Femur (tissue), 1 donor: ENCODE measurements at regions not wholly inside any gene's neighbourhood (a gene's known extent, or its start where the extent isn't known, plus 50 kb on each side); places are given as distances from the start of the nearest gene placed in this dataset.

Source experiments
- DNase-seq: peaks from one replicate; pipeline ENCODE4 v3.0.0-alpha.2; 2017

DNA sequence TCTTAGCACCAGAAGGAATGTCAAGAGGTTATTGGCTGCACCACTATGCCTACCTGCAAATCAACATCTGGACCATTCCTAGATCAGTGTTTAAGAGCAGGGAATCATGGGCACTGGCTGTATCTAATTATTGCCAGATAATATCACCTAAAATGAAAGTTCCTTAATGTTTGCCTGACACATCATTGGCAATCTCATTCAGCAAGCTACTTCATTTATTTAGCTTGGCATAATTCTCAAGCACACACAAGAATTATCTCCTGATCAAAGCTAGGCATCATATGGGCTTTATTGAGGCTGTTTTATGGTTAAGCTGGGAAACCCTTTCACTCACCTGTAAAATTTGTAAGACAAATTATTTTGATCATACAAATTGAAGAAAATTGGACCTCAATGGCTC is 581.7 kb downstream of the INHBA start:
- no peak for DNase-seq

DNA sequence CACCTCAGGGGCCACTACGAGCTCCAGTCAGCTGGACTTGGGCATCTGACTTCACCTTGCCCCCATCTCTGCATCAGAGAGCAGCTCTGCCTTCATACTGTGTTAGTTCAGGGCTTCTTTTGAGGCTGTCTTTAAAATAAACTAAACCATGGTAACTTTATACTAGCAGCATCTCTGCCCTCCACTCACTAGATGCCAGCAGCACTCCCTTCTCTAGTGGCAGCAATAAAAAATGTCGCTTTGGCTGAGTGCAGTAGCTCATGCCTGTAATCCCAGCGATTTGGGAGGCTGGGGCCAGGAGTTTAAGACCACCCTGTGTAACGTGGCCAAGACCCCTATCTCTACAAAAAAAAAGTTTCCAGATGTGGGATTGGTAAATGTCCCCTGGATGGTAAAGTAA is 584.4 kb downstream of the INHBA start:
- no peak for DNase-seq

DNA sequence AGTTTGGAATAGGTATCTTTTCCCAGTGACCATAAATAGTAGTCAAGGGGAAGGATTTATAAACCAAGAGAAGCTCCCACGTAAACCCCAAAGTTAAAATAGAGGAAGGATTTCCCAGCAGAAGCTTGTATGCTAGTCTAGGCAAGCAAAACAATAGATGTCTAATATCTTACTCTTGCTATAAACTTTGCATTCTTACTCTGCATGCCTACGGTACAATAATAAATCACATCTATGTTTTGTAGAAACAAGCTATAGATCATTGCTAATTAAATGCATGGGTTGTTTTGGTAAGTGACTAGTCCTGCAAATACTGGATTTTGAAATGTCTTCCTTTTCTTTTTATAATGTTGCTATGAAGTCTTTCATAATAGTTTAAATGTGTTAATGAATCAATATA is 585.5 kb downstream of the INHBA start:
- no peak for DNase-seq

DNA sequence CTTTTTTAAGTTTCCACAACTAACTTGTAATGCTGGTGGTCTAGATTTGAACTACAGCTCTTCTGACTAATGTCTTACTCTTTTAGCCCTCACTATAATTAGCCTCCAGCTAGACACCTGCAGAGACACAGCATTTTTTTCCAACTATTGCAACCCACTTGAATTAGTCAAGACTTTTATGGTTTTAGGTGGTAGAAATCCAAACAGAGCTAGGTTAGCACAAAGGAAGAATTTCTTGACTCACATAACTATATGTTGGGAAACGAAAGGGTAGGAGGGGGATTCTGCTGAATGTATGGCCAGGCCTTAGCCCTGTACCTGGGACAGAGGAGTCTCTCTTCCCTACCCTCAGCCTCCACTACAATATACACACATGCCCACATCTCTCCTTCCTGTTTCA is 586.1 kb downstream of the INHBA start:
- DNase-seq = no peak

DNA sequence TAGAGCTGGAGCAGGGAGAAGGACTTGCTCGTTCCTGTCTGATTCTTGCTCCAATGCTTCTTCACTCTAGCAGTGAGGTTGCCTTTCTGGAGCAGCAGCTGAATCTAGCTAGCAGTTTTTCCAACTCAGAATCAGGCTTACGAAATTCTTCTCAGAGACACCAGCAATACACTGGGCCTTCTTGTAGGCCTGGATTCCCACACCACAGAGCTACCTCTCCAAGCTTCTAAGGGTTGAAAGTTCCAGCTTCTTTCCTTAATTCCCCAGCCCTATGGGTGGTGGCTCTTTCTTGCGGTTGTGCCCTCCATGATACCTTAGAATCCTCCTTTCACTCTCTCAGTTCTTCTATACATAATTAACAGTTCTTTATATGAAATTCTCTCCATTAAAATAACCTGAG is 586.6 kb downstream of the INHBA start:
- no peak for DNase-seq

DNA sequence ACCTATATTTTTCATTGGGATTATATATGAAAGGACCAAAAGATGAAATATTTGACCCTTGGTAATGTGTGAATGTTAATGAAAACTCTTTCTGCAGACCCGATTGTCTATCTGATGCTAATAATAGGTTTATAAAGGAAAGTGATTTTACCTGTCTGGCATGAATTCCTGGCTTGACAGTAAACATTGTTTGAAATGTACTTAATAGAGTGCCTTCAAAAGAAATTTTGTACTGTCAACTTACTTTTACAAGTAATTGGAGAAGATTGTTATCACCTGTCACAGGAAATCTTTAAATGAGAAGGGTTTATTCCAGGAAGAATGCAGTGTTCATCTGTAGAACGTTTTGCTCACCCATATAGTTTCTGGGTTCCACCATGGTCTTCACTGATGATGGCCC is 588.2 kb downstream of the INHBA start:
- DNase-seq = no peak

DNA sequence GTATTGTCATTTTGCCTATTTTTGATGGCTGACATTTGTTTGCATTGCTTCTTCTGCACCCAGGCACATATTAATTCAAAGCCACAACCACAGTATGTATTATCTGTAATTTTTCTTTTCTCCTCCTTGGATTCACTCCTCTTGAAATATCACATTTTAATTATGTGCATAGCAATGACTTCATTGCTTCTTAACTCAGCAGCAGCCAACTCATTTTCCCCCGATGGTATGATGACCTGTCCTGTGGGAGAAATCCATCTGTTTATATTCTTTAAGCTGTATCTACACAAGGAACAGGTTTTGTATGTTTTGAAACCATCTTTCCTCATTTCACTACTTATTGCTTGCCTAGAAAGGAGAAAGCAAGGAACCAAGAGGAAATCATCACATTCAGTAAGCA is 588.8 kb downstream of the INHBA start:
- no peak for DNase-seq

DNA sequence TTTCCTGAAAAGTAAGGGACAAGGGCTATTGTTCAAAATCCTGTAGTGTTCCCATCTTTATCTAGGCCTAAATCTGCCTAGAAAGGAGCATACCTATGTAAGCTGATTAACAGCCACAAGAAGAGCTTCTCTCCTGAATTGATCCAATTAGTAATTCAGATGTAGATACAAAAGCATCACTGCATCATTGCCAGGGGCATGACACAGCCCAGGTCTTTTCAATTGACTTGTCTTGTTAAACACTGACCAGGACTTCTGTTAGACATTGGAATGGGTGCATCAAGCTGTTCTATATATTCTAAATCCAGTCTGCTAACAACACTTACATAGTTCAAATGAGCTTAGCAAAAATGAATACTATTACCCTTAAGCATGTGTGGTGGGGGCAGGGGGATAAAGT is 589.2 kb downstream of the INHBA start:
- no peak for DNase-seq

DNA sequence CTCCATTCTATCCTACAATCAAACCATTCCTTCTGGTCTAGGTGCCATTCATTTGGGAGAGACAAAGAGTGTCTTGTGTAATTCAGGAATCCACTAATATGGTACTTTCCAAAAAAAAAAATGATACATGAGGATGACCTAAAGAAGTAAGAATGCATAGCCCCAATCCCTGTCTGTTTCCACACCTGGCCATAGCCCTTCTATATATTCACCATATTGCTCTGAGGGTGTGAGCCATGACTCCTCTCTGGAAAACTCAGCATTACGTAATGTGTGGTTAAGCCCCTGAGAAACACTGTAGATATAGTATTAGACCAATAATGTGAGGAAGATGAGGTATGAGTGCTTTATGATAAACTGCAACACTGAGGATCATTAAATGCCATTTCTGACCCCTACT is 592.7 kb downstream of the INHBA start:
- no peak for DNase-seq

DNA sequence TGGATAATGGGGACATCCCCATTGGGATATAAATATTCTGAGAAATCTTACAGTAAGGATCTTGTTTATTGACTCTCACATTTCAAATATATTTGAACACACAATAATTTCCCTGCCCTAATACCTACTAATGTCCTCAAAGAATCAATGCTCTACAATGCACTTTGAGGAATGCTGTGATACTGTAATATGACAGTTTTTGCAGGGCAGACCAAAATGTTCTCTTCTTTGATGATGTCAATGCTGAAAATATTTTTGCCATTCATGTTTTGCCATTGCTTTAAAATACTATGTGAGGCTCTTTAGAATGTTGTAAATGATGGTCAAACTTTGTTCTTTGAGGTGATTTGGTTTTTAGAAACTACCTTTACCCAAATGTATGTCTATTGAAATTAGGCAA is 594.1 kb downstream of the INHBA start:
- no peak for DNase-seq

DNA sequence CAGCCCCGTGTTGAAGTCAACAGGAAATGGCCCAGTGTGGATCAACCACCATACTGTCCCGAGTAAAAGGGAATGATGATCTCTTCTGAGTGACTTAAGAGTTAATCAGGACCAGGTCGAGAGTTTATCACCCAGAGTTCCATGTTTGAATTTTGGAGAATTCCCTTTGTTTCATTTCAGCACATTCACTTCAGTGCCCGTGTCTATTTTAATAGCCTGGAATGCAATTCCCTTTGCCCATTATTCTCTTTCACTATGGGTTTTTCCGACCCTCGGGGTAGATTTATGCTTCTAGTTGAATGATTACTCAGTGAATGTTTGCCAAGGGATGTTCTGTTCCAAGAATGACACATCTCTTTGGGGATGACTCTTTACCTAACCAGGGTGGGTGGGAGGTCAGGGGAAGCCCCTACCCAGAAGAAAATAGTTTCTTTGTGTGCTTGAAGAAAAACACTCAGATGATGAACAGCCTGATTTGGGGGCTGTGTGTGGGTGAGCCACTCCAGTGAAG is 594.9 kb downstream of the INHBA start:
- no peak for DNase-seq

DNA sequence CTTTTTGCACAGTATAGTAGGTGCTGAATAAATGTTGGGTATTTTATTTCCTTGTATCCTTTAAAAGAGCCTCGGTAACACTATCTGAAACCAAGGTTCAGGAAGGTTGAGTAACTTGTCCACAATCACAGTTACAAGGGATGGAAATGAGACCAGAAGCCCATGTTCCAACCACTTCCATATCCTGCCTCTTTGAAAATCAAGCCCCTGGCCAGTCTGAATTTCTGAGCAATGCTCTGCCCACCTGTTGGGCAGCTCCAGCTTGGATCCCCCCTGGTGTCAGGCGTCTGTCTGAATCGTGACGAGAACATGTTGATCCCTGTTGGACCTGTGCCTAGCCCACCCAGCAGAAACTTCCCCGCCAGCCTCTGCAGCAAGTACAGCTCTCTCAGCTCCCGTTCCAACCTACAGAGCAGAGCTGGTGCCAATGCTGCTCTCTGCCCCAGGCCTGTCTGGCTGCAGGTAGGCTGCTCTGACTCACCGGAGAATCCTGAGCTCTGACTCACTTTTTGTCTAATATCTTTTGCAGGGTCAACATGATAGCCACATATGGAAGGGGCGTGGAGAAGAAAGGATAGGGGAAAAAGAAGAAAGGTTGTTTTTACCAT is 595.5 kb downstream of the INHBA start:
- peak; percentile 44 for DNase-seq

DNA sequence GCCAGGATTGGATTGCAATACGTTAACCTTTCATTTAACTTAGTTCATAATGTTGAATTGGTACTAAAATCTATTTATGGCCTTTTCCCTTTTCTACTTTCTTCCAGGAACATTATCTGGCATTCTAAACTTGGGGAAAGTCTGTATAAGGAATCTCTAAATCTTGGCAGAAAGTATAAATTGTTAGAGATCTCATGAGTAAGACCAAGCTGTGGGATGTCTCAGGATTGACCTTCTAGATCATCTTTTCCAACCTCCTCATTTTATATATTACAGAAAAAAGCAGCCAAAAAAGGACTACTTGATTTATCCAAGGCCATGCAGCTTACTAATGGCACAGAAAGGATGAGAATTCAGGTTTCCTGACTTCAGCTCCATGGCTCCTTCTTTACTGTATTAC is 598.3 kb downstream of the INHBA start:
- DNase-seq = no peak

DNA sequence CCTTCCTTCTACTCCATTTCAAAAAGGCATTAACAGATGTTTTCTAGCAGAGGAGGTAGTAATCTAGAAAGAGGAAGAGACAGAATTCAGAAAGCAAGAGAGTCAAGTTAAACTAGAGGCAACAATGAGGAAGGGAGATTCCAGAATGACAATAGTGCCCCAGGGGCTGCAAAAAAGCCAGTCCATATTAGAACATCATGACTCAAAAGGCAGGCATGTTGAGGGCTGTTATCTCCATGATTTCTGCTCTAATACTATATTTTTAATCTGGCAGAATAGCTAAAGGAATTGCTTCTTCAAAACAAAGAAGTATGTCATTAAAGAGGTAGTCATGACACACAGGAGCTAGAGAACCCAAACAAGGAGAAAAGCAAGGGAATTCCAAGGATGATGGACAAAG is 599.6 kb downstream of the INHBA start:
- DNase-seq = no peak

DNA sequence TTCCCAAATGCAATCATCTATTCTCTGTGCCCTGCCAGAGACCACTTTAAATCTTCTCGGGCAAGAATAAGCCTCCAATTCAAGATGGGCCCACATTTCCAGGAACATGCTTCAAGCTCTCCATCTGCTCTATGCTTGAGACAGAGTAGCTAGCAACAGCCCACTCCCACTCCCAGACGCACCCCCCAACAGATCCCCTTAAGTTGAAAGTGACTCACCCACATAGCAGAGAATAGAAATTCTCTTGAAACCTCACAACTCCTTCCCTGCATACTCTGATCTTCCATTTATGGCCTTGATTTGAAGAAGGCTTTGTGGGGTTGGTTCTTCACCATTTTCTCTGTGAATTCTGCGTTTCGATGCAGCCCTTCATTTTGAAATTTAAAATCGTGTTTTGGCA is 604.0 kb downstream of the INHBA start:
- DNase-seq = no peak

DNA sequence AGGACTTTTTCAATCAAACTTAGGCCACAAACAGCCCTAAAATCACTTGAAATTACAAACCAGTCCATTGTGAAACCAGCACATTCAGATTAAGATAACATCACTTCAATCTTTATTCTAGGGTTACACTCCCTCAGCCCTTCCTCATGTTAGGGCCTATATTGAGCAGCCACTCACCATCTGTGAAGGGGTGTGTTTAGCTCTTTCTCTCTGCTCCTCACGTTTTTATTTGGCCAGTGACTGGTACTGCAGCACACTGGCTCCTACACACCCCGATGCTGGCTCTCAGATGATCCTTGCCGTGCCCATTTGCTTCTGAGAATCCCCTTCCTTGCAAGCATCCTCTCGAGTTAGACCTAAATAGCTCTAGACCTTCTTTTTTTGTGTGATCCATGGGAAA is 604.5 kb downstream of the INHBA start:
- no peak for DNase-seq

DNA sequence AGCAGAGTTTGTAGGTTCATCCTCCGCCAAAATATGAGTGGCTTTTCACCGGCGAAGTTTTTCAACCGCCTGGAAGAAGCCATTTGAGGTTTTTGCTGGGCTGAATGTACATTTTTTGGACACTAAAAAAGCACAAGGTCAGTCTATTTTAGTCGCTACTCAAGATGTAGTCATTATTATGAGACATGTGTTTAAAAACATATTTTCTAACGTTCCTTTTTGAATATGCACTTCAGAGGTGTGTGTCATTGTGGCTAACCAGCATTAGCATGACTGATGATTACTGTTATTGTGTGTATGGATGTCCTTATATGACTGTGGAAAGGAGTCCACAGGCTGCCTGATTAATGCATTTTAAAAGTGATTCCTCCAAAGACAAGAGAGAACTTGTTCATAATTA is 605.4 kb downstream of the INHBA start:
- no peak for DNase-seq

DNA sequence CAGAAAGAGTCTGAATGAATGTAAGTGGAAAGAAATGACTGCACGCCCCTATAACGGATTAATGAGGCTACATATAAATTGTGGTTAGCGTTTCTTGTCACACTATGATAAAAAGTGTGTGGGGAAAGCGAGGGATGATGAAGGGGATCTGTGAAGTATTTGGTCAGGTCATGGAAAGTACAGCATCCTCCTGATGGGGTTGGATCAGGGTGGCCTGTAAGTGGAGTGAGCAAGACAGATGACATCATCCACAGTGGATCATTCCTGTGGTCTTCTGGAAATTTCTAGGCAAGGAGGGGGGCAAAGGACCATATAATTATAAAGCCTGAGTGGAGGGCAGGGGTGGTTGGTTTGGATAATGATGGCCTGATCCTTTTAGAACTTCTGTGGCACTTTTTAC is 606.0 kb downstream of the INHBA start:
- DNase-seq = no peak

DNA sequence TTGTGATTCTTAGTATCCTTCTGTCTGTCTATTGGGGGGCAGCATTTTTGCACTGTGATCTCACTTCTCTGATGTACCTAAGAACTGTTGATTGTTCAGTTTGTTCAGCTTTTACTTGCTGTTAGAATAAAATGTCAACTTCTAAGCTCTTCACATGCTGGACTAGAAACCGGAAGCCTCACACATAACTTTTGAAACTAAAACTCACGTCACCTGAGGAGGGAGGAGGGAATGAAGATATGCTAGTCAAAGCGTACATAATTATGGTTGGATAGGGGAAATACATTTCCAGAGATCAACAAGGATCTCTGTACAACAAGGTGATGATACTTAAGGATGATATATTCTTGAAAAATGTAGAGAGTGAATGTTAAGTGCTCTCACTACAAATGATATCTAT is 609.7 kb downstream of the INHBA start:
- no peak for DNase-seq

DNA sequence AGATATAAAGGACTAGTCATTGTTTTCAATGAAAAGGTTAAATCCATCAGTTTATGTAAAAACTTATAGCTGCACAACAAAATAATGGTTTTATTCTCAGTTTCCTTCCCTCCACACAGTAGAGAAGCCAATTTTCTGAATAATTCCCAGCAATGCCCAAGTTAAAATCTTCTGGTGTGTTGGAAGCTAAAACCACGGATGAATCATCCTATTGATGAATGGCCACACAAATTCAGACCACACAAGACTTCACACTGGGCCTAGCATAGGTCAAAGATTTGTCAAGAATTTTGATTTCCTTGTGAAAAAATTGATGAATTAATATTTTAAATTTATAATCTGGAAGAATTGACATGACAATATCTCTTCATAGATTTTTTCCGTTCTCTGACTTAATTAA is 617.6 kb downstream of the INHBA start:
- no peak for DNase-seq

DNA sequence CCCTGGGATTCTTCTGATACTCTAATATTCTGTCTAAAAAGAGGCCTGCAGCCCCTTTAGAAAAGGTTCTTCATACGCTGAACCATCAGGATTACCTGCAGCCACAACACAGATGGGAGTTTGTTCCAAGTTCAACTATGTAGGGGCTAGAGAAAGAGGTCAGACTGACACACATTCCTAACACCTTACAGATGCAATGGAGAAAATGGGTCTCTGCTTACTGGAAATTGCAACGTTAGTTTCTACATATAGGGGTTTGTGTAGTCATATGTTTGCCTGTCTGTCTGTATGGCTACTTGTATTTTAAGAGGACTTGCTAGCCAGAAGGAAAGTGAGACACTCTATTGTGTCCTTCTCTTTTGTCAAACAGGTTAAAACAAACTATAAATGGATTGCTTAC is 618.5 kb downstream of the INHBA start:
- no peak for DNase-seq

DNA sequence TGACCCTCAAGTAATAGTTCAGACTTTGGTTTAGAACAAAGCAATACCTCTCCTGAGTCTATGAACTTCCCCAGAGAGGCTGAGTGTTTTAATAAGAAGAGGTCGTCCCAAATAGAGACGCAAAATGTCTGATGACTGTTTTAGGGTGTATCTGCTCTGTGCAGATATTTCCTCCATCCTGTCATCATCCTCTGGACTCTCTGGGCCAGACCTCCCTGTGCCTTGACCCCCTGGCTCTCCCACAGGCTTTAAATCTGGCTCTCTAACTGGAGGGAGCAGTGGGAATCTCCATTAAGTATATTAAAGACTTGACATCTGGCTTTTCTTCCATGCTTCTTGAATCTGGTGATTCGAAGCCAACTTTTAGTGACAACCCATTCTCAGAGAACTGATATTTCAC is 633.3 kb downstream of the INHBA start:
- DNase-seq = no peak

DNA sequence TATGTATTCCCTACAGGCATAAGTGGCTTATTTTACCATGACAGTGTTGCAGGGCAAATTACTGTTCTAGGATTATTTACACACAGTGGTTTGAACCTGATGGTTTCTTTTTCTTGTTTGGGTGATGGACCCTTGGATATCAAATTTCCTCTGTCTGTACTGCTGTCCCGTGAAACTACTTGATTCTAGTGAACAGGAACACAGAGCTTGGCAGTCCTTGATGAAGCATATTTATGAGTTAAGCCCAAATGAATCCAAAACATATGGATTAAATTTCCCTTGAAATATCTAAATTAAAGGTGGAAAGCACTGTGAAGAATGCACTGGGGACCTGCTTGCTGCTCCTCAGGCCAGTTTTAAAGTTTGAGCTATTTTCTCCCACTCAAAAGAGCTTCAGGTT is 635.3 kb downstream of the INHBA start:
- no peak for DNase-seq

DNA sequence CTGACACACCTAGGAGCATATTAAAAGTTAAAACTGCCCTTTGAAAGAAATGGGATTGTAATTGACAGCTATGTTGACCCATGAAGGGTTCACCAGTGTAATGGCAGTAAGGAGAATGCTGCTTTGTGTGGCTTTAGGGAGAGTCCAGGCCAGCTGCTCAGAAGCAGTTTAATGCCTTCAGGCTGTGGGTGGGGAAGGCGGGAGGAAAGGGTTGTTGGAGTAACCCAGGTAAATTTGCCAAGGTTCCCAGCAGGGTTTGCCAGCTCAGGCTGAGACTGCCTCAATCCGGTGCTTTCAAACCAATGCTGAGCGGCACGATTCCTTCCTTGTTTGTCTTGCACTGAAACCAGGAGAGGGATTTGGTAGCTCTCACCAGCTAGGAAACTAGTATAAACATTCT is 637.2 kb downstream of the INHBA start:
- no peak for DNase-seq

DNA sequence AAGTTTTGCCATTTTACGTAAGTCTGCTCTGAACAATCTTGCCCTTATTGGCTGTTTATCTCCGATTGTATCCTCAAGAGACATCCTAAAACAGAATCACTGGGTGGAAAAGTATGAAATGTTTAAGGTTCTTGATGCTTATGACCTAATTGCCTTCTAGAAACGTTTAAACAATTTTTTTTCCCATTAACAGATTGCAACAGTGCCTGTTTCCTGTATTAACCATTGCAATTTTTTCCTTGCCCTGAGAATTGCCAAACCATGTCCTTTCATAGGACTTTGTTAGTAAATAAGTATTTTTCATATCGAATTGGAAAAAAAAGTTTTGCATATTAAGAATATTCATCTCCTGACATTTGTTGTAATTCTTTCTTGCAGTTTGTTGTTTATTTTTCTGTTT is 639.8 kb downstream of the INHBA start:
- DNase-seq = no peak

DNA sequence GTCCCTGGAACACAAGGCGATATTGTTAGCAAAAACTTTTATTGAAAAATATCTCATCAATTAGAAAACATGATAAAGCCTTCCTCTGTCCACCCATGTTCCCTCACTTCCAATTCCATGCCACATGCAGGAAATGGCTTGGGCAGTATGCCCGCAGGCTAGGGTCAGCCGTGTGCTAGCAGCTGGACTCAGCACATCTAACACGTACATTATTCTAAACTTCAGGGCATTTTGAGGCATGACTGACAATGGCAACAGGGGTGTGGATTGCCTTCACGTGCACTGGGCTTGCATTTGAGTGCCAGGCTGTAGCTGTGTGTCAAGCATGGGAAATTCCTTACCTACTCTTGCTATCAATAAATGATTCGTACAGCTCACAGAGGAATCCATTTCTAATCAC is 642.1 kb downstream of the INHBA start:
- DNase-seq = no peak
